Inflammatory macrophage (primary cell): ENCODE measurements at regions not wholly inside any gene's neighbourhood (a gene's known extent, or its start where the extent isn't known, plus 50 kb on each side); places are given as distances from the start of the nearest gene placed in this dataset.

Experiments
- DNase-seq, 2 donors: peaks; one replicate each; pipeline ENCODE4 v3.0.0-alpha.2; 2020 to 2022

GRCh38 chr11:90818196-90818745 is 595.4 kb upstream of the CHORDC1 start:
- no peak for DNase-seq

- no peak for DNase-seq
Observed at GRCh38 chr11:90809581-90809980, 586.7 kb upstream of the CHORDC1 start.

GRCh38 chr11:90805172-90805571 is 582.3 kb upstream of the CHORDC1 start:
- no peak for DNase-seq

- no peak for DNase-seq
Observed at GRCh38 chr11:90803831-90804230, 581.0 kb upstream of the CHORDC1 start.

GRCh38 chr11:90803366-90803765 is 580.5 kb upstream of the CHORDC1 start:
- no peak for DNase-seq

GRCh38 chr11:90798769-90799168 is 575.9 kb upstream of the CHORDC1 start:
- no peak for DNase-seq

GRCh38 chr11:90795746-90796145 is 572.9 kb upstream of the CHORDC1 start:
- no peak for DNase-seq

- no peak for DNase-seq
Observed at GRCh38 chr11:90788961-90789360, 566.1 kb upstream of the CHORDC1 start.

GRCh38 chr11:90784241-90784814 is 561.5 kb upstream of the CHORDC1 start:
- no peak for DNase-seq

GRCh38 chr11:90783111-90783510 is 560.3 kb upstream of the CHORDC1 start:
- no peak for DNase-seq

GRCh38 chr11:90779098-90779497 is 556.2 kb upstream of the CHORDC1 start:
- DNase-seq = no peak

- no peak for DNase-seq
Observed at GRCh38 chr11:90775567-90776165, 552.8 kb upstream of the CHORDC1 start.

- no peak for DNase-seq
Observed at GRCh38 chr11:90774727-90775566, 552.1 kb upstream of the CHORDC1 start.

GRCh38 chr11:90770007-90770406 is 547.2 kb upstream of the CHORDC1 start:
- no peak for DNase-seq

GRCh38 chr11:90766121-90766520 is 543.3 kb upstream of the CHORDC1 start:
- DNase-seq = no peak

GRCh38 chr11:90764691-90765090 is 541.8 kb upstream of the CHORDC1 start:
- DNase-seq = no peak

GRCh38 chr11:90757849-90758494 is 535.1 kb upstream of the CHORDC1 start:
- DNase-seq = no peak

GRCh38 chr11:90756617-90757016 is 533.8 kb upstream of the CHORDC1 start:
- DNase-seq = no peak

GRCh38 chr11:90753546-90753945 is 530.7 kb upstream of the CHORDC1 start:
- DNase-seq = no peak

- DNase-seq = no peak
Observed at GRCh38 chr11:90747057-90747456, 524.2 kb upstream of the CHORDC1 start.

GRCh38 chr11:90744169-90744568 is 521.3 kb upstream of the CHORDC1 start:
- DNase-seq = no peak

- DNase-seq = no peak
Observed at GRCh38 chr11:90738799-90739198, 516.0 kb upstream of the CHORDC1 start.

GRCh38 chr11:90737444-90738050 is 514.7 kb upstream of the CHORDC1 start:
- DNase-seq = no peak
